Midbrain (tissue), 1 donor: ENCODE measurements at regions not wholly inside any gene's neighbourhood (a gene's known extent, or its start where the extent isn't known, plus 50 kb on each side); places are given as distances from the start of the nearest gene placed in this dataset.

Experiments
- DNase-seq: peaks from one replicate; lab custom pipeline; 2025; lab: John Stamatoyannopoulos, UW

GRCh38 chr4:15130441-15130840, 128.2 kb downstream of the CPEB2 start:
- DNase-seq = peak; percentile 47

- no peak for DNase-seq
Observed at GRCh38 chr4:15131551-15131950, 129.3 kb downstream of the CPEB2 start.

GRCh38 chr4:15132739-15133138, 130.5 kb downstream of the CPEB2 start:
- peak; percentile 82 for DNase-seq

- no peak for DNase-seq
Observed at GRCh38 chr4:15139599-15139998, 137.3 kb downstream of the CPEB2 start.

GRCh38 chr4:15142201-15142600, 139.9 kb downstream of the CPEB2 start:
- DNase-seq = no peak

GRCh38 chr4:15143551-15143950, 141.3 kb downstream of the CPEB2 start:
- DNase-seq = no peak

- DNase-seq = peak; percentile 44
Observed at GRCh38 chr4:15144249-15144966, 142.1 kb downstream of the CPEB2 start.

- DNase-seq = no peak
Observed at GRCh38 chr4:15144967-15145295, 142.7 kb downstream of the CPEB2 start.

GRCh38 chr4:15145709-15146108, 143.4 kb downstream of the CPEB2 start:
- DNase-seq = no peak

- DNase-seq = peak; percentile 86
Observed at GRCh38 chr4:15147714-15148113, 145.4 kb downstream of the CPEB2 start.

GRCh38 chr4:15148199-15148598, 145.9 kb downstream of the CPEB2 start:
- DNase-seq = peak; percentile 69

- DNase-seq = peak; percentile 38
Observed at GRCh38 chr4:15148691-15149090, 146.4 kb downstream of the CPEB2 start.

GRCh38 chr4:15149234-15149838, 147.1 kb downstream of the CPEB2 start:
- no peak for DNase-seq

GRCh38 chr4:15149839-15150592, 147.7 kb downstream of the CPEB2 start:
- DNase-seq = peak; percentile 92

- DNase-seq = no peak
Observed at GRCh38 chr4:15150631-15151030, 148.3 kb downstream of the CPEB2 start.

GRCh38 chr4:15151033-15151432, 148.8 kb downstream of the CPEB2 start:
- no peak for DNase-seq

- DNase-seq = no peak
Observed at GRCh38 chr4:15153662-15154061, 151.4 kb downstream of the CPEB2 start.

GRCh38 chr4:15158406-15159091, 156.3 kb downstream of the CPEB2 start:
- no peak for DNase-seq

GRCh38 chr4:15159477-15160019, 157.3 kb downstream of the CPEB2 start:
- peak; percentile 60 for DNase-seq

- no peak for DNase-seq
Observed at GRCh38 chr4:15161439-15161838, 159.2 kb downstream of the CPEB2 start.

- DNase-seq = no peak
Observed at GRCh38 chr4:15162046-15162445, 159.8 kb downstream of the CPEB2 start.
